Kidney epithelial cell (primary cell): ENCODE measurements at regions not wholly inside any gene's neighbourhood (a gene's known extent, or its start where the extent isn't known, plus 50 kb on each side); places are given as distances from the start of the nearest gene placed in this dataset.

Source experiments
- DNase-seq: peaks from one replicate; pipeline ENCODE4 v3.0.0-alpha.2; 2010; ENCODE audit warnings: low read depth
- H3K27me3 ChIP-seq: 2 replicates; pipeline ENCODE4 v1.6.0; 2011; ENCODE audit warnings: low read length; ENCODE audit not compliant: control insufficient read depth, insufficient read depth
- H3K36me3 ChIP-seq: 2 replicates; pipeline ENCODE4 v1.5.1; 2011; ENCODE audit warnings: low read length; ENCODE audit not compliant: control insufficient read depth, insufficient read depth
- H3K4me3 ChIP-seq: 2 replicates; pipeline ENCODE4 v1.5.1; 2011; ENCODE audit warnings: low read depth, mild to moderate bottlenecking, control low read depth, low read length
- TF ChIP-seq, protein P1 (sequence below): IDR thresholded peaks from 2 replicates; pipeline ENCODE4 v1.5.1; 2011; ENCODE audit warnings: mild to moderate bottlenecking, moderate library complexity, low read length, control low read depth, inconsistent platforms; ENCODE audit not compliant: insufficient read depth, poor library complexity, severe bottlenecking

DNA sequence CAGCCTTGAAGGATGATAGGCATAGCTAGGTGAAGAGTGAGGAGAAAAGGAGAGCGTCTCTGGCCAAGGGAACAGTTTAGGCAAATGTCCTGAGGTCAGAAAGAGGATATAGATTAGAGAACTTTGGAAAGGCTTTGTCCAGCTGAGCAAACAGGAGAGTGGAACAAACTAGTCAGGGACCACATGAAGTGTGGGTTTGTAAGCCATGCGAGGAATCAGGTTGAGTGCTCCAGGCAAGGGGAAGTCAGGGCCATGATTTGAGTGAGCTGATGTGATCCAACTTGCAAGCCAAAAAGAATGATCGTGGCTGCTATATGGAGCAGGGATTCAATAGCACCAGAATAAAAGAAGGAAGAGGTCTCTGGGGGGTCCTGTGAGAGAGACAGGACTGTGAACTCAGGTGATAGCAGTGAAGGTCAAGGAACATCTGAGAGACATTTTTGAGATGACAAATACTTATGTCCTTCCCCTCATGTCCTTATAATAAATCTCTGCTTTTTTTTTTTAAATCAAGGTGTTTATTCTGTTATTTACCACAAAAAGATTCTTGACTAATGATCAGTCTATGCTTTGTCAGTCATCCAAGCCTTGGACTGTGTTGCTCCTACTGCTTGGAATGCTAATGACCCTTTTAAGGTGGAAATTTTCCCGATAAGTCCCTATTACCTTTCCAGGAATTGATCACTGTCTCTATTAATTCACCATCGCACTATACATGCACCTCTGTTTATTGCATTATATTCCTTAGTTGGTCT is 472.6 kb downstream of the TXNL1 start:
- no peak overlapping the region for H3K4me3 ChIP-seq
- H3K27me3 ChIP-seq: no peaks in the 10 kb centered on the region
- no peaks in the 10 kb centered on the region for H3K36me3 ChIP-seq
- no peak for DNase-seq
- TF ChIP-seq, protein P1, sequence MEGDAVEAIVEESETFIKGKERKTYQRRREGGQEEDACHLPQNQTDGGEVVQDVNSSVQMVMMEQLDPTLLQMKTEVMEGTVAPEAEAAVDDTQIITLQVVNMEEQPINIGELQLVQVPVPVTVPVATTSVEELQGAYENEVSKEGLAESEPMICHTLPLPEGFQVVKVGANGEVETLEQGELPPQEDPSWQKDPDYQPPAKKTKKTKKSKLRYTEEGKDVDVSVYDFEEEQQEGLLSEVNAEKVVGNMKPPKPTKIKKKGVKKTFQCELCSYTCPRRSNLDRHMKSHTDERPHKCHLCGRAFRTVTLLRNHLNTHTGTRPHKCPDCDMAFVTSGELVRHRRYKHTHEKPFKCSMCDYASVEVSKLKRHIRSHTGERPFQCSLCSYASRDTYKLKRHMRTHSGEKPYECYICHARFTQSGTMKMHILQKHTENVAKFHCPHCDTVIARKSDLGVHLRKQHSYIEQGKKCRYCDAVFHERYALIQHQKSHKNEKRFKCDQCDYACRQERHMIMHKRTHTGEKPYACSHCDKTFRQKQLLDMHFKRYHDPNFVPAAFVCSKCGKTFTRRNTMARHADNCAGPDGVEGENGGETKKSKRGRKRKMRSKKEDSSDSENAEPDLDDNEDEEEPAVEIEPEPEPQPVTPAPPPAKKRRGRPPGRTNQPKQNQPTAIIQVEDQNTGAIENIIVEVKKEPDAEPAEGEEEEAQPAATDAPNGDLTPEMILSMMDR: no peak

DNA sequence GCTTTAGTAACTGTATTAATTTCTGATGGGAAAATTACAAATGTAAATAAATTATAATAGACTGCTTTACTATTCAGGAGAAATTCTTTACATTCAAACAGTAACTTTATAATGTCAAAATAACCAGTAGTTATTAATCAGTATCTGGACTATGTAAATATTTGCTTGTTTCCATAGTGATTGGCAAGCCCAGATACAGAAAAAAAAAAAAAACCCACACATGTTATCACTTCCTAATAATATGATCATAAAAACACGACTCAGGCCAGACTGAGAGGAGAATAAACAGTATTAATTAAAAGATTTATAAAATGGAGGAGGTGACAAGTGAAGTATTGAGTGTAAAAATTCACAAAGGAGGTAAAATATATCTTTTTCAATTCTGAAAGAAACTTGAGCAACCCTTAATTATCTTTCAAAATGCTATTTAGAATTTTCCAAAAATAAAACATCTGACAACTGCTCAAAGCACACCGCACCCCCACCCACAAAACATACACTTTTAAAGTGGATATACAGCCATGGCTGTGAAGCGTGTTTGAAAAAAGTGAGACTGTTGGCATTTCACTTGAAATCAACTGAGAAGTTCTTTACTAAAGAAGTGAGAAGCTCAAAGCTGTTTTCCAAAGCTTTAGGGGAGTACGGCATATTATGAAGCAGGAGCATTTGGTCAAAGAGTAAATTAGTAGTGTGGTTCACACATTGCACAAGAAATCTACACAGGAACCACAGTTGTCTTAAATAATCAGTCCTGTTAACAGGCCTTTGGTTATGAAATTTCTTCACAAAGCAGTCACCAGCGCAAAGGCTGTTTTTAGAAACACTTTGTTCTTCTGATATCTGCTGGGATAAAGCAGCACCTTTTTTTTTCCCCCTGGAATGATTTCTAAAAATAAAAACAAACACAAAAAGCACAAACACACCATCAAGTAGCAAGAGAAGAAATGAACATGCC is 475.8 kb downstream of the TXNL1 start:
- DNase-seq: no peak
- no peaks in the 10 kb centered on the region for H3K27me3 ChIP-seq
- no peaks in the 10 kb centered on the region for H3K36me3 ChIP-seq
- TF ChIP-seq, protein P1: no peak
- H3K4me3 ChIP-seq: no peak overlapping the region

DNA sequence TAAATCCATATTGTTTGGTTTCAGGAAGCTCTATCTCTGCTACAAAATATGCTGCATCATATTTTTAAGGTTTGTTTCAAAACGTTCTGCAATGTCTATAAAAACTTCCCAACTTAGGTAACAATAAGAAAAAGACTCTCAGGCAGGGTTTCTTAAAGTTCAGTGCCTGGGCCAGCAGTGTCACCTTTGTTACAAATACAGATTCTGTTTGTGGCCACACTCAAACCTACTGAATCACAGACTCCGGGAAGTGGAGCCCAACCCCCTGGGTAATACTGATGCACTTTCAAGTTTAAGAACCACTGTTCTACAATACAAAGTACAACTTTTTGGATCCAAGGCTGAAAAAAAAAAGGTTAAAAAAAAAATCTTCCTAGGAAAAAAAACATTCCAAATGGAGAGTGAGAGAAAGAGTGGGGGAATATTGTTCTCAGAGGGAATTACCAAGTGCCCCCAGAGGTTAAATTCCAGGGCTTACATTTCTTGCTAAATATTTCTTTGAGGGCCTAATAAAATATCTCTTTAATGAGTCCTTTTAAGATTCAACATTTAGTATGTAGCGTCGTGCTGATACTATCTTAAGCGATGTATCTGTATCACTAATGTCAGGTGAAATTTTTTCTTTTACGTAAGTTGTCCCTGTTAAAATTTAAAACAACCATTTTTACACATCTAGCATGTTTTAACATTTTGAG is 476.7 kb downstream of the TXNL1 start:
- H3K4me3 ChIP-seq: no peak overlapping the region
- TF ChIP-seq, protein P1: no peak
- no peaks in the 10 kb centered on the region for H3K36me3 ChIP-seq
- no peak for DNase-seq
- no peaks in the 10 kb centered on the region for H3K27me3 ChIP-seq

DNA sequence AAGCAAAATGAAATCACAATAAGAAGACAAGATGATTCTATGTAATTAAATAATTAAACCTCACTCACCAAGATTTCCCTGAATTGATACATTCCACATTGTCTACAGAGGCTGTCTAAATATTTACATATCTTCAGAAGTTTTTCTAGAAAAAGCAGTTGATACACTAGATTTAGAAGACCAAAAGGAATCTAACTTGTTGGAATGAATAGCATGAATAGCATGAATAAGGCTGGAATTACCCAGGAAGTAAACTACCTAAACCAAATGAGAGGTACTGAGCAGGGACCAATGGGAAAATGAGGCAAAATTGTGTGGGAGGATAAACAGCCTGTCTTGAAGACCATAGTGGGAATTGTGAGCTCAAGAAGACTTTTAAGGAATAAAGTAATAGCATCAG is 479.7 kb downstream of the TXNL1 start:
- TF ChIP-seq, protein P1: no peak
- Histone ChIP-seq H3K4me3 (no peak overlapping the region), H3K27me3 (no peaks in the 10 kb centered on the region), H3K36me3 (no peaks in the 10 kb centered on the region)
- DNase-seq: no peak

DNA sequence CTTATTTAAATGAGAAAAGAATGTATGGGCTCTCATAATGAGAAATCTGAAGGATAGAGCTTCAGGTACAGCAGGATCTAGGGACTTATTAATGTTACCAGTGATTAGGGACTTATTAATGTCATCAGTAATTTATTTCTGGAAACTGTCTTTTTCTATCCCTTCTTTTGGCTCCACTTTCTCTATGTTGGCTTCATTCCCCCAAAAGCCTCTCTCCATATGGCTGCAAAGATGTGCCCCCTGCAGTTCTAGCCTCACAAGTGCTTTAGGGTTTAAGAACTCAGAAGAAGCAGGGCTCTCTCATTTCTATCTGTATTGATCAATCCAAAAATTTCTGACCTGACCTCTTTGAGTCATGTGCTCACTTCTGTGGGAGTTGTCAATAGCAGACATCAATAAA is 480.9 kb downstream of the TXNL1 start:
- no peak for DNase-seq
- Histone ChIP-seq H3K27me3 (no peaks in the 10 kb centered on the region), H3K36me3 (no peaks in the 10 kb centered on the region), H3K4me3 (no peak overlapping the region)
- TF ChIP-seq, protein P1: no peak
